GM12878 (cell line): ENCODE measurements at regions not wholly inside any gene's neighbourhood (a gene's known extent, or its start where the extent isn't known, plus 50 kb on each side); places are given as distances from the start of the nearest gene placed in this dataset.

Experiments used
- BMI1 ChIP-seq: fragments of 450-650 bp; IDR thresholded peaks from 2 replicates; pipeline ENCODE4 v1.6.1; 2016; ENCODE audit warnings: mild to moderate bottlenecking, moderate library complexity, borderline replicate concordance
- CBFB ChIP-seq: IDR thresholded peaks from 2 replicates; pipeline ENCODE4 v1.6.1; 2016; ENCODE audit warnings: antibody characterized with exemption, low read depth
- EGR1 ChIP-seq, 2 experiments: IDR thresholded peaks; 1 replicate in 1 of 2; 2 replicates in 1 of 2; pipeline ENCODE4 v1.6.1; 2011 to 2012; ENCODE audit warnings: low read depth in 2 of 2, low read length in 2 of 2, borderline replicate concordance in 1 of 2, mild to moderate bottlenecking in 1 of 2, moderate library complexity in 1 of 2
- NBN ChIP-seq: fragments of 450-650 bp; IDR thresholded peaks from 2 replicates; pipeline ENCODE4 v1.6.1; 2016
- POLR2AphosphoS2 ChIP-seq: IDR thresholded peaks from 2 replicates; pipeline ENCODE4 v1.6.1; 2011; ENCODE audit warnings: low read depth, mild to moderate bottlenecking, low read length, improper control_type of control experiment, moderate library complexity

DNA sequence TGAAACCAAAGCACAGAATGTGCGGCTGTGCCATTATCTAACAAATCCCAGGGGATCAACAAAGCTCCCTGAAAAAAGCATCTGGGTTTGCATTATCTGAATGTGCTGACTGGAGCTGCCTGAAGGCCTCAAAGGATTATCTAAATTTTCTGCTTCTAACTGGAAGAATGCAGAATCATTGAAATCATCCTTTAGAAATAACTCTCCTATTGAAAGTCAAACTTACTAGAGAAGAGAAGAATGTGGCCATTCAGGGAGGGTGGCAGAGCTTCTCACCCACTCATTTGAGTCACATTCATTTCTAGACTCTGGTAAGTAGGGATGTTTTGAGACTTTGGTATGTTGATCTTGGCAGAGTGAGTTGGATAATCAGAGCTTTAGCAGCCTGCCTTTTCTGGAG lies 220.6 kb upstream of the RGS6 start:
- TF ChIP-seq EGR1 (IDR thresholded peaks at IDR 0.05; ENCODE audit: borderline replicate concordance in 1 of 2, low read depth in 2 of 2, low read length in 2 of 2) (no peak), NBN (no peak), POLR2AphosphoS2 (no peak), BMI1 (no peak), CBFB (no peak)
